Mesendoderm (in vitro differentiated cells): ENCODE measurements at regions not wholly inside any gene's neighbourhood (a gene's known extent, or its start where the extent isn't known, plus 50 kb on each side); places are given as distances from the start of the nearest gene placed in this dataset.
"Not testable (repeated sequence)": the region's sequence is repeated elsewhere in the genome, so short reads cannot be mapped to it uniquely, and the experiment has no call there.

Experiments
- DNase-seq: peaks from one replicate; pipeline ENCODE4 v3.0.0; 2013
- H2AK5ac ChIP-seq: 2 replicates; pipeline ENCODE4 v1.6.1; 2013; ENCODE audit warnings: low read length, inconsistent platforms
- H2BK120ac ChIP-seq: 2 replicates; pipeline ENCODE4 v1.6.1; 2013; ENCODE audit warnings: low read depth, mild to moderate bottlenecking, low read length, moderate library complexity, mixed read lengths
- H2BK15ac ChIP-seq: replicated peaks from 2 replicates; pipeline ENCODE4 v1.6.1; 2013; ENCODE audit warnings: low read depth, mild to moderate bottlenecking, moderate library complexity
- H2BK5ac ChIP-seq: 2 replicates; pipeline ENCODE4 v1.6.1; 2013; ENCODE audit warnings: low read length, inconsistent platforms
- H3K18ac ChIP-seq: 2 replicates; pipeline ENCODE4 v1.6.1; 2013; ENCODE audit warnings: mild to moderate bottlenecking, low read length, mixed read lengths
- H3K23ac ChIP-seq: one replicate; pipeline ENCODE4 v1.6.1; 2013; ENCODE audit warnings: low read length
- H3K27ac ChIP-seq: 2 replicates; pipeline ENCODE4 v1.5.1; 2013; ENCODE audit warnings: low read depth, mild to moderate bottlenecking, inconsistent platforms, low read length, moderate library complexity
- H3K27me3 ChIP-seq: 2 replicates; pipeline ENCODE4 v1.6.1; 2013; ENCODE audit warnings: low read length, control low read depth, mild to moderate bottlenecking, inconsistent platforms; ENCODE audit not compliant: insufficient read depth, poor library complexity
- H3K36me3 ChIP-seq: 2 replicates; pipeline ENCODE4 v1.6.1; 2013; ENCODE audit warnings: low read length, inconsistent platforms; ENCODE audit not compliant: control insufficient read depth, insufficient read depth
- H3K4ac ChIP-seq: one replicate; pipeline ENCODE4 v1.6.1; 2013; ENCODE audit warnings: low read depth, mild to moderate bottlenecking, low read length, moderate library complexity
- H3K4me1 ChIP-seq: 2 replicates; pipeline ENCODE4 v1.6.1; 2013; ENCODE audit warnings: low read depth, low read length, inconsistent platforms; ENCODE audit not compliant: control insufficient read depth
- H3K4me2 ChIP-seq: 2 replicates; pipeline ENCODE4 v1.6.1; 2013; ENCODE audit warnings: low read length
- H3K4me3 ChIP-seq: 2 replicates; pipeline ENCODE4 v1.5.1; 2013; ENCODE audit warnings: mild to moderate bottlenecking, low read length
- H3K56ac ChIP-seq: one replicate; pipeline ENCODE4 v1.6.1; 2013; ENCODE audit warnings: low read length
- H3K79me1 ChIP-seq: 2 replicates; pipeline ENCODE4 v1.6.1; 2013; ENCODE audit warnings: low read length, inconsistent platforms
- H3K79me2 ChIP-seq: 2 replicates; pipeline ENCODE4 v1.6.1; 2013; ENCODE audit warnings: mild to moderate bottlenecking, low read length; ENCODE audit not compliant: control insufficient read depth, insufficient read depth
- H3K9ac ChIP-seq: 2 replicates; pipeline ENCODE4 v1.6.1; 2013; ENCODE audit warnings: low read length, inconsistent platforms
- H4K5ac ChIP-seq: one replicate; pipeline ENCODE4 v1.6.1; 2013; ENCODE audit warnings: low read length
- H4K8ac ChIP-seq: one replicate; pipeline ENCODE4 v1.6.1; 2013; ENCODE audit warnings: low read depth, mild to moderate bottlenecking, control low read depth, low read length, moderate library complexity
- WGBS: extraction: QIAGEN DNeasy Blood & Tissue Kit; methylation state at CpG from one replicate; pipeline ENCODE4 v1.1.7; 2013; ENCODE audit warnings: low lambda C conversion rate, missing lambda C conversion rate; ENCODE audit not compliant: insufficient coverage; ENCODE audit errors: extremely low coverage; 5-methylcytosine and 5-hydroxymethylcytosine counted together

DNA sequence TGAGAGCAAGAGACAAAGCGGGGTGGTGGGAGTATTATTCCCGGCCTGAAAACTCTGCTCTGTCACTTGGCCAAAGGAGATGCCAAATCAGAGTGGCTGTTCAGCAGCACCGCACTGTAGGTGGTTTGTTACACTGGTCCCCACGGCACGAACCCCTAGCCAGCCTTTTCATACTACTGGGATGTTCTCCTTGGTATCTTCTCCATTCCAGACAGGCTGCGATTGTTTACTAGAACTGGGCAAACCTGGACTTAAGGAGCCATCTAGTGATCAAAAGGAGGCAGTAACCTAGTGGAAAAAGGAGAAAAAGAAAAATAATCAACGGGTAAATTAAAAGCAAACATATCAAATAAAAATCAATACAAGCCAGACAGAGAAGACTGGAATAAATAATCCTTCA is 58.9 kb upstream of the TMTC2 start:
- WGBS: no CpG with 5 or more reads among the region's 7 CpGs
- Histone ChIP-seq H2BK120ac (no peak overlapping the region), H2BK5ac (no peak overlapping the region), H4K8ac (no peak overlapping the region), H3K79me1 (no peaks in the 10 kb centered on the region), H3K23ac (no peak overlapping the region), H3K56ac (no peak overlapping the region), H2AK5ac (no peak overlapping the region), H4K5ac (no peak overlapping the region), H3K18ac (no peak overlapping the region), H3K4me1 (no peaks in the 10 kb centered on the region), H3K9ac (no peak overlapping the region), H3K27me3 (no peaks in the 10 kb centered on the region), H3K4me3 (no peak overlapping the region), H3K27ac (no peak overlapping the region), H3K79me2 (no peaks in the 10 kb centered on the region), H3K4me2 (no peak overlapping the region), H3K36me3 (no peaks in the 10 kb centered on the region), H2BK15ac (no peak overlapping the region), H3K4ac (no peak overlapping the region)
- peak; percentile 65 for DNase-seq

DNA sequence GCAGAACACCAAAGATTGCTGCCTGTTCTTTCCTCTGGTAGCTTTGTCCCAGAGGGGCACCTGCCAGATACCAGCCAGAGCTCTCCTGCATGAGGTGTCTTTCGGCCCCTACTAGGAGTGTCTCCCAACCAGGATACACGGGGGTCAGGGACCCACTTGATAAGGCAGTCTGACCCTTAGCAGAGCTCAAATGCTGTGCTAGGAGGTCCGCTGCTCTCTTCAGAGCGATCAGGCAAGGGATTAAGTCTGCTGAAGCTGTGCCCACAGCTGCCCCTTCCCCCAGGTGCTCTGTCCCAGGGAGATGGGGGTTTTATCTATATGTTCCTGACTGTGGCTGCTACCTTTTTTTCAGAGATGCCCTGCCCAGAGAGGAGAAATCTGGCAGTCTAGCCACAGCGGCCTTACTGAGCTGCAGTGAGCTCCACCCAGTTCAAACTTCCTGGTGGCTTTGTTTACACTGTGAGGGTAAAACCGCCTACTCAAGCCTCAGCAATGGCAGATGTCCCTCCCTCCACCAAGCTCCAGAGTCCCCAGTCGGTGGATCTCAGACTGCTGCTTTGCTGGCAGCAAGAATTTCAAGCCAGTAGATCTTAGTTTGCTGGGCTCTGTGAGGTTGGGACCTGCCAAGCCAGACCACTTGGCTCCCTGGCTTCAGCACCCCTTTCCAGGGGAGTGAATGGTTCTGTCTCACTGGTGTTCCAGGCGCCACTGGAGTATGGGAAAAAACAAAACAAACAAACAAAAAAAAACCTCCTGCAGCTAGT is 52.0 kb upstream of the TMTC2 start:
- not testable (repeated sequence) for H3K79me1 ChIP-seq, H3K18ac ChIP-seq, H3K27ac ChIP-seq, H3K9ac ChIP-seq, H3K4ac ChIP-seq, H2AK5ac ChIP-seq, H3K4me1 ChIP-seq, H3K79me2 ChIP-seq, H4K8ac ChIP-seq, H4K5ac ChIP-seq, H2BK5ac ChIP-seq, H2BK15ac ChIP-seq, H3K27me3 ChIP-seq, H3K4me3 ChIP-seq, H3K4me2 ChIP-seq, H3K36me3 ChIP-seq, H2BK120ac ChIP-seq, H3K56ac ChIP-seq, H3K23ac ChIP-seq
- WGBS: no CpG with 5 or more reads among the region's 8 CpGs
- peak; percentile 8 for DNase-seq

DNA sequence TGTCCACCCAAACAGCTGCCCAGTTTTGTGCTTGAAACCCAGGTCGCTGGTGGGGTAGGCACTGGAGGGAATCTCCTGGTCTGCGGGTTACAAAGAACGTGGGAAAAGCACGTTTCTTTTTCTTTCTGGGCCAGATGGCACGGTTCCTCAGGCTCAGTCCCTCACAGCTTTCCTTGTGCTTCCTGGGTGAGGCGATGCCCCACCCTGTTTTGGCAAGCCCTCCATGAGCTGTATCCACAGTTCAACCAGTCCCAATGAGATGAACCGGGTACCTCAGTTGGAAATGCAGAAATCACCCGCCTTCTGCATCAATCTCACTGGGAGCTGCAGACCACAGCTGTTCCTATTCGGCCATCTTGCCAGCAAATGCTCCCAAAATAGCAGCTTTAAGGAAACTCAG is 51.4 kb upstream of the TMTC2 start:
- no peaks in the 10 kb centered on the region for H3K27me3 ChIP-seq
- H3K23ac ChIP-seq: no peak overlapping the region
- no peak for DNase-seq
- no peak overlapping the region for H2BK5ac ChIP-seq
- no peaks in the 10 kb centered on the region for H3K79me1 ChIP-seq
- H4K5ac ChIP-seq: no peak overlapping the region
- H3K4me1 ChIP-seq: no peaks in the 10 kb centered on the region
- H3K9ac ChIP-seq: no peak overlapping the region
- H3K79me2 ChIP-seq: no peaks in the 10 kb centered on the region
- H3K27ac ChIP-seq: no peak overlapping the region
- no peaks in the 10 kb centered on the region for H3K36me3 ChIP-seq
- no peak overlapping the region for H2BK15ac ChIP-seq
- no peak overlapping the region for H3K18ac ChIP-seq
- H3K4ac ChIP-seq: no peak overlapping the region
- H3K56ac ChIP-seq: no peak overlapping the region
- H4K8ac ChIP-seq: no peak overlapping the region
- no peak overlapping the region for H2AK5ac ChIP-seq
- WGBS: no CpG with 5 or more reads among the region's 9 CpGs
- no peak overlapping the region for H3K4me2 ChIP-seq
- H3K4me3 ChIP-seq: no peak overlapping the region
- H2BK120ac ChIP-seq: no peak overlapping the region
